ENCODE measurements at regions not wholly inside any gene's neighbourhood (a gene's known extent, or its start where the extent isn't known, plus 50 kb on each side); places are given as distances from the start of the nearest gene placed in this dataset.

DNA sequence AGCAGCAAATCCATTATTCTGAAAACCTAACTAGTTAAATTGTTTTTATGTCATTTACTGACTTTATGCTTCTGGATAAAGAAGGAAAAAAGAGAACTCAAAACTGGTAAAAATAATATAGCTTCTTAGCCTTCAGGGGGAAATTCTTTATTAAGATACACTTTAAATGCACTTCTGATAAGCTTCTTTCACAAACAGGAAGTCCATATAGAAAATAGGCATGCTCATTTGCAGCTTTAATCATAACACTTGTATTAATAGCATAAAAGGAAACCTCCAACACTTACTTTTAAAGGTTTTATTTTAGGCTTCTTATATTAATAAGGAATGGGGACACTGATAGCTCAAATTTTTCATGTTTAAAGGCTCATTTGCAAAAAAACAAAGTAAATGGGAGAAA lies 538.0 kb upstream of the SLC35B3 start:
- no peak for TF ChIP-seq CTCF (conservative IDR thresholded peaks at IDR 0.05; ENCODE audit: low read depth, low read length)
- TF ChIP-seq EZH2 (IDR thresholded peaks at IDR 0.05; ENCODE audit: borderline replicate concordance, low read depth, low read length, poor library complexity, severe bottlenecking): no peak

Data from A673 (cell line).